ENCODE measurements at regions not wholly inside any gene's neighbourhood (a gene's known extent, or its start where the extent isn't known, plus 50 kb on each side); places are given as distances from the start of the nearest gene placed in this dataset.

- TF ChIP-seq CTCF (conservative IDR thresholded peaks at IDR 0.05; ENCODE audit: low read depth, low read length) (no peak), EZH2 (IDR thresholded peaks at IDR 0.05; ENCODE audit: borderline replicate concordance, low read depth, low read length, poor library complexity, severe bottlenecking) (no peak)
- Histone ChIP-seq H3K4me3 (ENCODE audit: low read depth, low read length, poor library complexity, severe bottlenecking) (no peak overlapping the region), H3K9me3 (ENCODE audit: low read depth, low read length, poor library complexity, severe bottlenecking) (no peaks in the 10 kb centered on the region), H3K4me1 (ENCODE audit: insufficient read depth, low read length, poor library complexity, severe bottlenecking) (peaks cover 10% of the 10 kb centered on the region), H3K27me3 (replicated peaks; ENCODE audit: insufficient read depth, low read depth, low read length, poor library complexity) (no peaks in the 10 kb centered on the region), H3K36me3 (ENCODE audit: insufficient read depth, low read length, poor library complexity, severe bottlenecking) (no peaks in the 10 kb centered on the region), H3K27ac (ENCODE audit: low read depth, low read length, poor library complexity, severe bottlenecking) (no peak overlapping the region)
- intact Hi-C loops (cut with micrococcal nuclease; ENCODE audit: unreplicated experiment): no loop called here
- BruUV-seq (replicated peaks): no TSS peak
- CTCF ChIA-PET: no interaction called here
- no peak for DNase-seq (ENCODE audit: low spot score)
- POLR2A ChIA-PET (ENCODE audit: low non-redundant PET): no interaction called here
Observed at GRCh38 chr7:81842361-81842760, 72.5 kb upstream of the HGF start.

GRCh38 chr7:81839708-81840369 lies 70.0 kb upstream of the HGF start:
- H3K4me1 ChIP-seq (ENCODE audit: insufficient read depth, low read length, poor library complexity, severe bottlenecking): no peaks in the 10 kb centered on the region
- no peaks in the 10 kb centered on the region for H3K27me3 ChIP-seq (replicated peaks; ENCODE audit: insufficient read depth, low read depth, low read length, poor library complexity)
- POLR2A ChIA-PET (ENCODE audit: low non-redundant PET): no interaction called here
- intact Hi-C loops (cut with micrococcal nuclease; ENCODE audit: unreplicated experiment): no loop called here
- TF ChIP-seq CTCF (conservative IDR thresholded peaks at IDR 0.05; ENCODE audit: low read depth, low read length): no peak
- no peak for TF ChIP-seq EZH2 (IDR thresholded peaks at IDR 0.05; ENCODE audit: borderline replicate concordance, low read depth, low read length, poor library complexity, severe bottlenecking)
- H3K4me3 ChIP-seq (ENCODE audit: low read depth, low read length, poor library complexity, severe bottlenecking): no peak overlapping the region
- DNase-seq (ENCODE audit: low spot score): no peak
- no peaks in the 10 kb centered on the region for H3K36me3 ChIP-seq (ENCODE audit: insufficient read depth, low read length, poor library complexity, severe bottlenecking)
- no TSS peak for BruUV-seq (replicated peaks)
- H3K27ac ChIP-seq (ENCODE audit: low read depth, low read length, poor library complexity, severe bottlenecking): no peak overlapping the region
- CTCF ChIA-PET: no interaction called here
- H3K9me3 ChIP-seq (ENCODE audit: low read depth, low read length, poor library complexity, severe bottlenecking): no peaks in the 10 kb centered on the region

GRCh38 chr7:81833401-81833800 lies 63.6 kb upstream of the HGF start:
- ChIA-PET POLR2A (ENCODE audit: low non-redundant PET) (no interaction called here), CTCF (no interaction called here)
- H3K4me1 ChIP-seq (ENCODE audit: insufficient read depth, low read length, poor library complexity, severe bottlenecking): no peaks in the 10 kb centered on the region
- H3K36me3 ChIP-seq (ENCODE audit: insufficient read depth, low read length, poor library complexity, severe bottlenecking): no peaks in the 10 kb centered on the region
- no peak for TF ChIP-seq CTCF (conservative IDR thresholded peaks at IDR 0.05; ENCODE audit: low read depth, low read length)
- TF ChIP-seq EZH2 (IDR thresholded peaks at IDR 0.05; ENCODE audit: borderline replicate concordance, low read depth, low read length, poor library complexity, severe bottlenecking): no peak
- BruUV-seq (replicated peaks): no TSS peak
- H3K4me3 ChIP-seq (ENCODE audit: low read depth, low read length, poor library complexity, severe bottlenecking): no peak overlapping the region
- no peak for DNase-seq (ENCODE audit: low spot score)
- H3K27me3 ChIP-seq (replicated peaks; ENCODE audit: insufficient read depth, low read depth, low read length, poor library complexity): no peaks in the 10 kb centered on the region
- intact Hi-C loops (cut with micrococcal nuclease; ENCODE audit: unreplicated experiment): no loop called here
- peaks cover 10% of the 10 kb centered on the region for H3K9me3 ChIP-seq (ENCODE audit: low read depth, low read length, poor library complexity, severe bottlenecking)
- no peak overlapping the region for H3K27ac ChIP-seq (ENCODE audit: low read depth, low read length, poor library complexity, severe bottlenecking)

Data from A673 (cell line).